NCI-H128 (cell line): ENCODE measurements at regions not wholly inside any gene's neighbourhood (a gene's known extent, or its start where the extent isn't known, plus 50 kb on each side); places are given as distances from the start of the nearest gene placed in this dataset.

Source experiments
- DNase-seq: peaks from one replicate; lab custom pipeline; 2025; ENCODE audit not compliant: unreplicated experiment; lab: John Stamatoyannopoulos, UW

GRCh38 chr14:53473480-53473879 is 320.4 kb upstream of the DDHD1 start:
- DNase-seq, result no peak

- no peak for DNase-seq
Observed at GRCh38 chr14:53472306-53472705, 319.2 kb upstream of the DDHD1 start.

- DNase-seq, result no peak
Observed at GRCh38 chr14:53470351-53471043, 317.4 kb upstream of the DDHD1 start.

GRCh38 chr14:53468876-53469275 is 315.8 kb upstream of the DDHD1 start:
- DNase-seq, result no peak

- no peak for DNase-seq
Observed at GRCh38 chr14:53464376-53464775, 311.3 kb upstream of the DDHD1 start.

GRCh38 chr14:53462931-53463778 is 310.0 kb upstream of the DDHD1 start:
- DNase-seq, result peak; percentile 40

GRCh38 chr14:53461858-53462257 is 308.7 kb upstream of the DDHD1 start:
- no peak for DNase-seq

- DNase-seq, result no peak
Observed at GRCh38 chr14:53460544-53460943, 307.4 kb upstream of the DDHD1 start.

GRCh38 chr14:53458368-53458814 is 305.3 kb upstream of the DDHD1 start:
- DNase-seq, result no peak

- DNase-seq, result no peak
Observed at GRCh38 chr14:53456931-53457330, 303.8 kb upstream of the DDHD1 start.

GRCh38 chr14:53452005-53452673 is 299.0 kb upstream of the DDHD1 start:
- no peak for DNase-seq

GRCh38 chr14:53450871-53451270 is 297.7 kb upstream of the DDHD1 start:
- no peak for DNase-seq

GRCh38 chr14:53448682-53449081 is 295.6 kb upstream of the DDHD1 start:
- no peak for DNase-seq

GRCh38 chr14:53444677-53445312 is 291.7 kb upstream of the DDHD1 start:
- DNase-seq, result no peak

GRCh38 chr14:53441789-53442188 is 288.7 kb upstream of the DDHD1 start:
- DNase-seq, result no peak

GRCh38 chr14:53437858-53438257 is 284.7 kb upstream of the DDHD1 start:
- DNase-seq, result no peak

- no peak for DNase-seq
Observed at GRCh38 chr14:53432378-53432802, 279.3 kb upstream of the DDHD1 start.

GRCh38 chr14:53430870-53431269 is 277.7 kb upstream of the DDHD1 start:
- no peak for DNase-seq

- no peak for DNase-seq
Observed at GRCh38 chr14:53412819-53413675, 259.9 kb upstream of the DDHD1 start.

- no peak for DNase-seq
Observed at GRCh38 chr14:53411125-53411524, 258.0 kb upstream of the DDHD1 start.
